ENCODE measurements at regions not wholly inside any gene's neighbourhood (a gene's known extent, or its start where the extent isn't known, plus 50 kb on each side); places are given as distances from the start of the nearest gene placed in this dataset.

DNA sequence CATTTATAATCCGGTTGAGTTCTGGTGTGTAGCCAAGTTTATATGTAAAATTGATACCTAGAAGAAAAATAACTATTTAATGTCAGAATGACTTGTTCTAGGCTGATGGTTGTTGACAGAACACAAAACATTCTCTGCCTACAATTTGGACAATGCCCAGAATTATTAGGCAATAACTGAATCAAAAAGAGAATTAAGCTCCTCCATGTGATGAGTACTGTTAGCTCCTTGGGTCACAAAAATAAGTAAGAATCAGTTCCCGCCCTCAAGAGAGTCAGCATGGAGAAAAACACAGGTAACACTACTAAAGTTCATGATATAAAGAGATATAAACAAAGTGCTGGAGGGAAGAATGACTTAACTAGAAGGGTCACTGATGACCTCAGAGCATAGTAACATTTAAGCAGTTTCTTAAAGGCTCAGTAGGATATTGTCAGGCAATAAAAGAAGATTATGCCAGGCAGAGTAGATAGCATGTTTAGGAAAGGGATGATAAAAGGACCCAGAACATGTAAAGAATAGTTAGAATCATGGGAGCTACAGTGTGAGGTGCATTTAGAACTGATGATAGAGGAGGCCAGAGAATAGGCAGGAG is 200.5 kb upstream of the ACTBL2 start:
- POLR2A ChIA-PET = no interaction called here
- TF ChIP-seq LEF1 (IDR thresholded peaks at IDR 0.05; ENCODE audit: borderline replicate concordance) = no peak
- no peak for TF ChIP-seq HDGF (IDR thresholded peaks at IDR 0.05; ENCODE audit: borderline replicate concordance)
- TF ChIP-seq ZNF384 (IDR thresholded peaks at IDR 0.05) = no peak
- no peak for TF ChIP-seq L3MBTL2 (conservative IDR thresholded peaks at IDR 0.05)
- no peak for TF ChIP-seq FOXA1 (IDR thresholded peaks at IDR 0.05)
- no peak for TF ChIP-seq ARNT (IDR thresholded peaks at IDR 0.05)
- no peak for TF ChIP-seq TARDBP (IDR thresholded peaks at IDR 0.05)
- TF ChIP-seq BHLHE40 (IDR thresholded peaks at IDR 0.05; ENCODE audit: borderline replicate concordance) = no peak
- no peak for TF ChIP-seq NFRKB (IDR thresholded peaks at IDR 0.05)
- TF ChIP-seq ELF4 (IDR thresholded peaks at IDR 0.05) = no peak
- TF ChIP-seq SUZ12 (IDR thresholded peaks at IDR 0.05) = no peak
- no peak for TF ChIP-seq FOXK2 (IDR thresholded peaks at IDR 0.05)
- TF ChIP-seq, protein P1, sequence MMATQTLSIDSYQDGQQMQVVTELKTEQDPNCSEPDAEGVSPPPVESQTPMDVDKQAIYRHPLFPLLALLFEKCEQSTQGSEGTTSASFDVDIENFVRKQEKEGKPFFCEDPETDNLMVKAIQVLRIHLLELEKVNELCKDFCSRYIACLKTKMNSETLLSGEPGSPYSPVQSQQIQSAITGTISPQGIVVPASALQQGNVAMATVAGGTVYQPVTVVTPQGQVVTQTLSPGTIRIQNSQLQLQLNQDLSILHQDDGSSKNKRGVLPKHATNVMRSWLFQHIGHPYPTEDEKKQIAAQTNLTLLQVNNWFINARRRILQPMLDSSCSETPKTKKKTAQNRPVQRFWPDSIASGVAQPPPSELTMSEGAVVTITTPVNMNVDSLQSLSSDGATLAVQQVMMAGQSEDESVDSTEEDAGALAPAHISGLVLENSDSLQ (IDR thresholded peaks at IDR 0.05) = no peak
- no peak for DNase-seq (ENCODE audit: extremely low spot score)
- CTCF ChIA-PET = interaction anchor here (0.6 kb wide), 1 partner anchor 775 kb away, joined by 3 read pairs; no protein-coding TSS in a partner anchor

DNA sequence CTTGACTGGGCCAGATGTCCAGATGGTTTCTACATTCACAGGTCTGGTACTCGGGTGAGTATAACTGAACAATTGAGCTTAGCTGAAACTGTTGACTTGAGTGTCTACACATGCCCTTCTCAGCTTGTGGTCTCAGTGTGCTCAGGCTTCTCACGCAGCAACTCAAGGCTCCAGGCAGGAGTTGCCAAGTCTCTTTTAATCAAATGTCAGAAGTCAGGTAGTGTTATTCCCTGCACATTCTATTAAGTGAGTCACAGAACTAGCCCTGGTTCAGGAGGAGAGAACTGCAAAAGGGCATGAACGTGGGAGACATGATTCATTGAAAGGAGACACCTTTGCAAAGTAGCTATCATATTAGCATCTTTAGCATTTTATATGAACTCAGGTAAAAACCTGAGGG is 199.3 kb upstream of the ACTBL2 start:
- ChIA-PET POLR2A (no interaction called here), CTCF (interaction anchor here (0.6 kb wide), 1 partner anchor 138 kb away, joined by 11 read pairs; no protein-coding TSS in a partner anchor)
- DNase-seq (ENCODE audit: extremely low spot score) = no peak
- TF ChIP-seq CTBP1 (IDR thresholded peaks at IDR 0.05; ENCODE audit: borderline replicate concordance) = no peak
- TF ChIP-seq ZNF384 (IDR thresholded peaks at IDR 0.05) = no peak
- no peak for TF ChIP-seq BHLHE40 (IDR thresholded peaks at IDR 0.05; ENCODE audit: borderline replicate concordance)
- TF ChIP-seq, protein P1 (IDR thresholded peaks at IDR 0.05) = no peak
- no peak for TF ChIP-seq ARNT (IDR thresholded peaks at IDR 0.05)
- TF ChIP-seq HDGF (IDR thresholded peaks at IDR 0.05; ENCODE audit: borderline replicate concordance) = no peak
- TF ChIP-seq LEF1 (IDR thresholded peaks at IDR 0.05; ENCODE audit: borderline replicate concordance) = no peak
- TF ChIP-seq FOXM1 (IDR thresholded peaks at IDR 0.05; ENCODE audit: borderline replicate concordance) = no peak
- no peak for TF ChIP-seq FOXA1 (IDR thresholded peaks at IDR 0.05)
- no peak for TF ChIP-seq FOXK2 (IDR thresholded peaks at IDR 0.05)
- TF ChIP-seq NFRKB (IDR thresholded peaks at IDR 0.05) = no peak
- TF ChIP-seq L3MBTL2 (conservative IDR thresholded peaks at IDR 0.05) = no peak
- TF ChIP-seq SUZ12 (IDR thresholded peaks at IDR 0.05) = no peak
- no peak for TF ChIP-seq TARDBP (IDR thresholded peaks at IDR 0.05)

DNA sequence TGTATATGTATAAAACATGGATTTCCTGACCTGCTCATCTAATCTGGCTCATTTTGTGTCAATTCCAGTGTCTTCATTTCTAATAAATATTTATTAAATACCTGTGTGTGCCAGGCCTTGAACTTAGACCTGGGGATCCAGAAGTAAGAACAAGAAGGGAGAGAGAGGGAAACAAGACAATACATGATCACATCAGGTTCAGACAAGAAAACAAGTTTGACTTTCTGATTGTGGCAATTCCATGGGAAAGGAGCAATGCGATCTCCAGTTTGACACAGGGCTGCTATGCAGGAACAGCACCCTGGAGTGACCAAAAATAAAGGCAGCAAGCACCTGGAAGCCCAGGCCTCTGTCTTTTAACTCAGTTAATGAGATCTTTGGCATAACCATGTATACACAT is 198.1 kb upstream of the ACTBL2 start:
- POLR2A ChIA-PET = no interaction called here
- CTCF ChIA-PET = no interaction called here
- no peak for TF ChIP-seq FOXM1 (IDR thresholded peaks at IDR 0.05; ENCODE audit: borderline replicate concordance)
- TF ChIP-seq, protein P1 (IDR thresholded peaks at IDR 0.05) = no peak
- TF ChIP-seq SP1 (IDR thresholded peaks at IDR 0.05) = no peak
- TF ChIP-seq ZNF384 (IDR thresholded peaks at IDR 0.05) = no peak
- no peak for TF ChIP-seq ELF4 (IDR thresholded peaks at IDR 0.05)
- no peak for TF ChIP-seq LEF1 (IDR thresholded peaks at IDR 0.05; ENCODE audit: borderline replicate concordance)
- no peak for TF ChIP-seq BHLHE40 (IDR thresholded peaks at IDR 0.05; ENCODE audit: borderline replicate concordance)
- no peak for TF ChIP-seq ARNT (IDR thresholded peaks at IDR 0.05)
- no peak for TF ChIP-seq FOXK2 (IDR thresholded peaks at IDR 0.05)
- no peak for TF ChIP-seq L3MBTL2 (conservative IDR thresholded peaks at IDR 0.05)
- no peak for TF ChIP-seq NFRKB (IDR thresholded peaks at IDR 0.05)
- no peak for TF ChIP-seq SUZ12 (IDR thresholded peaks at IDR 0.05)
- TF ChIP-seq TARDBP (IDR thresholded peaks at IDR 0.05) = no peak
- TF ChIP-seq HDGF (IDR thresholded peaks at IDR 0.05; ENCODE audit: borderline replicate concordance) = no peak
- no peak for TF ChIP-seq CTBP1 (IDR thresholded peaks at IDR 0.05; ENCODE audit: borderline replicate concordance)
- no peak for TF ChIP-seq FOXA1 (IDR thresholded peaks at IDR 0.05)
- no peak for DNase-seq (ENCODE audit: extremely low spot score)

DNA sequence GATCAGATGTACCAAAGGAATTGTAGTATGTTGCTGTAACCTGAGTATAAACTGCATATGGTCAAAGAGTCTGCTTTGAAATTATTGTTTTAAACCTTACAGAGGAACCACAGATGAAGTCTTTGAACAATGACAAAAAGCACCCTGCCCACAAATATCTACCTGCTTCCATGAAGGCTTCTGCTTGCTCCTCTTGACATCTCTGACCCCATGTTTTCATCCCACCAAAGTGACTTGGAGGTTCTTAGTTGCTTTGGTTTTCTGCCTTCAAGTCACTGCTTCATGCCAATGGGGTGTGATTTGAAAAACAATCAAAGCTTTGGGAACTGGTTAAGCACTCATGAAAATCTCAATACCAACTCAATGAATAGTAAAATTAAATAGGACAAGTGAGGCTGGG is 194.6 kb upstream of the ACTBL2 start:
- POLR2A ChIA-PET = no interaction called here
- CTCF ChIA-PET = no interaction called here
- no peak for TF ChIP-seq CTBP1 (IDR thresholded peaks at IDR 0.05; ENCODE audit: borderline replicate concordance)
- TF ChIP-seq FOXA1 (IDR thresholded peaks at IDR 0.05) = no peak
- no peak for TF ChIP-seq ZNF384 (IDR thresholded peaks at IDR 0.05)
- no peak for TF ChIP-seq SUZ12 (IDR thresholded peaks at IDR 0.05)
- no peak for TF ChIP-seq L3MBTL2 (conservative IDR thresholded peaks at IDR 0.05)
- no peak for TF ChIP-seq BHLHE40 (IDR thresholded peaks at IDR 0.05; ENCODE audit: borderline replicate concordance)
- TF ChIP-seq LEF1 (IDR thresholded peaks at IDR 0.05; ENCODE audit: borderline replicate concordance) = no peak
- no peak for TF ChIP-seq TARDBP (IDR thresholded peaks at IDR 0.05)
- no peak for TF ChIP-seq SP1 (IDR thresholded peaks at IDR 0.05)
- TF ChIP-seq HDGF (IDR thresholded peaks at IDR 0.05; ENCODE audit: borderline replicate concordance) = no peak
- TF ChIP-seq ELF4 (IDR thresholded peaks at IDR 0.05) = no peak
- TF ChIP-seq NFRKB (IDR thresholded peaks at IDR 0.05) = no peak
- DNase-seq (ENCODE audit: extremely low spot score) = no peak

DNA sequence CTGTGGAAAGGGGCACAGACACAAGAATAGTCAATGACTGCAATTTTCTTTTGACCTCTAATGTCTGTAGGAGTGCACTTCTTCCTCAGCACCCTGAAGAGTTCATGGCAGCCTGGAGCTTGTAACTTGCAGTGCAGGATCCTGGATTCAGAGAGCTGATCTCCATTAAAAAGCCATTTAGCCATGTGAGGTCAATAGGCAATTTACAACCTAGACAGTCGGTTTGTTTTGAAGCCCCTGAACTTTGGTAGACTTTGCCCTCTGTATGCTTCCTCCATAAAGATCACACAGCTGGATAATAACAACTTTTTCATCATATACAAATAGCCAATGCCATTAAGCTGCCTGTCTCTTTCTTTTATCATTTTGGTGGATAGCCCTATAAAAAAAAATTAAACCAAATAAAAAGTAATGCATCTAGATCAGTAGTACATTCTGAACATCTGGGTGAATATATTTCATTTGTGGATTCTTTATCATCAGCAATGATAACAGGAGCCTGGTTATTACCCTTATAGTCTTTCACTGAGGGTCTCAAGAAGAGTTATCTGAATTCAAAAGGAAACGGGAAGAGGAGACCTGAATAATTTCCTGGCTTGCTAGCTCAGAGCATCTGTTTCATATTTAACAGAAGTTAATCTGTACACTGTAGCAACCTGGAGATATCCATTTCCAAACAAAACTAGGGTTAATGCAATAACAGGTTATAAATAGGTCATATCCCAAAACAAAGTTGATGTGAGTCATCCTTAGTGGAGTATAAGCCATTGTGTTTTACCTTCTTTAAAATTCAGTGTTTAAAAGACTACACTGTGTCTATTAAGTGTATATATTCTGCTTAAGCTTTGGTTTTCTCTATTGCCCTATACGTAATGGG is 193.8 kb upstream of the ACTBL2 start:
- POLR2A ChIA-PET = no interaction called here
- TF ChIP-seq LEF1 (IDR thresholded peaks at IDR 0.05; ENCODE audit: borderline replicate concordance) (no peak), TARDBP (IDR thresholded peaks at IDR 0.05) (no peak), BHLHE40 (IDR thresholded peaks at IDR 0.05; ENCODE audit: borderline replicate concordance) (no peak), ZNF384 (IDR thresholded peaks at IDR 0.05) (no peak), FOXM1 (IDR thresholded peaks at IDR 0.05; ENCODE audit: borderline replicate concordance) (no peak), FOXA1 (IDR thresholded peaks at IDR 0.05) (no peak), FOXK2 (IDR thresholded peaks at IDR 0.05) (no peak), NFRKB (IDR thresholded peaks at IDR 0.05) (no peak), CTBP1 (IDR thresholded peaks at IDR 0.05; ENCODE audit: borderline replicate concordance) (no peak), ELF4 (IDR thresholded peaks at IDR 0.05) (no peak), ARNT (IDR thresholded peaks at IDR 0.05) (no peak), SUZ12 (IDR thresholded peaks at IDR 0.05) (no peak)
- TF ChIP-seq, protein P1 (IDR thresholded peaks at IDR 0.05) = no peak
- CTCF ChIA-PET = no interaction called here
- DNase-seq (ENCODE audit: extremely low spot score) = no peak
